Endothelial cell of umbilical vein (primary cell): ENCODE measurements at regions not wholly inside any gene's neighbourhood (a gene's known extent, or its start where the extent isn't known, plus 50 kb on each side); places are given as distances from the start of the nearest gene placed in this dataset.
A peak's percentile ranks its signal among the peaks of the same experiment; 100 is the strongest.

Source experiments
- BruUV-seq: library from RNA; stranded (reverse); fragments of 400-500 nt; replicated peaks from 2 replicates; lab custom pipeline; 2021; lab: Mats Ljungman, UMichigan
- CTCF ChIA-PET: fragments of 300-600, 350-600 bp; sonication (Branson Sonifier 250); formaldehyde crosslinking; loops from one replicate; lab custom pipeline; 2021; ENCODE audit warnings: antibody characterized with exemption, inconsistent platforms; lab: Charles Lee
- POLR2A ChIA-PET: fragments of 300-600, 350-600 bp; sonication (Branson Sonifier 250); formaldehyde crosslinking; loops from one replicate; lab custom pipeline; 2021; ENCODE audit warnings: antibody characterized with exemption, inconsistent platforms; lab: Charles Lee
- DNase-seq: peaks from one replicate; pipeline ENCODE4 v3.0.0-alpha.2; 2011; ENCODE audit warnings: low read depth, low spot score
- FAIRE-seq: peaks from 2 replicates; lab custom pipeline; 2011; peaks lifted over from hg19 to GRCh38; lab: Jason Lieb, UNC
- H2AFZ ChIP-seq: 2 replicates; pipeline ENCODE4 v1.6.0; 2012; ENCODE audit warnings: low read depth, low read length, control low read depth, inconsistent platforms
- H3K27ac ChIP-seq: 2 replicates; pipeline ENCODE4 v1.5.1; 2011; ENCODE audit warnings: low read depth, mild to moderate bottlenecking, control low read depth, low read length, moderate library complexity; ENCODE audit not compliant: insufficient read depth
- H3K27me3 ChIP-seq, 2 experiments: 2 replicates each; pipeline versions ENCODE4 v1.6.0 to v1.6.1; 2011; ENCODE audit warnings: low read length in 2 of 2, mixed read lengths in 1 of 2; ENCODE audit not compliant: control insufficient read depth in 2 of 2, insufficient read depth in 2 of 2
- H3K36me3 ChIP-seq, 2 experiments: 2 replicates in 1 of 2; 3 replicates in 1 of 2; pipeline ENCODE4 v1.5.1; 2011; ENCODE audit warnings: low read length in 2 of 2, mild to moderate bottlenecking in 1 of 2, moderate library complexity in 1 of 2; ENCODE audit not compliant: control insufficient read depth in 2 of 2, insufficient read depth in 2 of 2; ENCODE audit errors: extremely low read depth in 1 of 2
- H3K4me1 ChIP-seq: 3 replicates; pipeline ENCODE4 v1.5.1; 2011; ENCODE audit warnings: mild to moderate bottlenecking, low read length; ENCODE audit not compliant: control insufficient read depth, insufficient read depth; ENCODE audit errors: extremely low read depth
- H3K4me2 ChIP-seq: 2 replicates; pipeline ENCODE4 v1.6.1; 2011; ENCODE audit warnings: low read length, control low read depth, mixed read lengths; ENCODE audit not compliant: insufficient read depth
- H3K4me3 ChIP-seq, 3 experiments: fragments of 200-600 bp in 1 of 3; sonication (generic), shearing (Covaris generic) in 1 of 3; replicated peaks in 1 of 3; 2 replicates each; pipeline ENCODE4 v1.5.1; 2011 to 2016; ENCODE audit warnings: control low read depth in 3 of 3, low read length in 3 of 3, mild to moderate bottlenecking in 2 of 3, inconsistent platforms in 1 of 3, low read depth in 1 of 3, moderate library complexity in 1 of 3; ENCODE audit not compliant: insufficient read depth in 1 of 3
- H3K79me2 ChIP-seq: 2 replicates; pipeline ENCODE4 v1.6.0; 2012; ENCODE audit warnings: low read length, inconsistent platforms; ENCODE audit not compliant: control insufficient read depth, insufficient read depth
- H3K9ac ChIP-seq: replicated peaks from 2 replicates; pipeline ENCODE3; 2011; ENCODE audit warnings: low read length, control low read depth; ENCODE audit not compliant: insufficient read depth; ENCODE audit errors: extremely low read depth
- H3K9me1 ChIP-seq: replicated peaks from 3 replicates; pipeline ENCODE4 v1.6.0; 2011; ENCODE audit warnings: mild to moderate bottlenecking, low read length; ENCODE audit not compliant: control insufficient read depth, insufficient read depth; ENCODE audit errors: extremely low read depth
- H3K9me3 ChIP-seq: replicated peaks from 2 replicates; pipeline ENCODE4 v1.5.1; 2012; ENCODE audit warnings: low read length, inconsistent platforms; ENCODE audit not compliant: control insufficient read depth, insufficient read depth
- H4K20me1 ChIP-seq: replicated peaks from 2 replicates; pipeline ENCODE3; 2011; ENCODE audit warnings: mild to moderate bottlenecking, low read length; ENCODE audit not compliant: control insufficient read depth, insufficient read depth; ENCODE audit errors: extremely low read depth
- EZH2 ChIP-seq: IDR thresholded peaks from 2 replicates; pipeline ENCODE4 v1.6.1; 2012; ENCODE audit warnings: borderline replicate concordance, low read depth, mild to moderate bottlenecking, moderate library complexity, low read length, inconsistent platforms; ENCODE audit not compliant: severe bottlenecking
- FOS ChIP-seq: IDR thresholded peaks from 2 replicates; pipeline ENCODE4 v1.6.1; 2011; ENCODE audit warnings: mild to moderate bottlenecking, low read length, moderate library complexity, borderline replicate concordance; ENCODE audit not compliant: insufficient read depth
- GATA2 ChIP-seq: IDR thresholded peaks from 2 replicates; pipeline ENCODE4 v1.7.0; 2011; ENCODE audit warnings: low read depth, mild to moderate bottlenecking, moderate library complexity, mixed read lengths, low read length; ENCODE audit not compliant: insufficient read length, insufficient read depth
- JUN ChIP-seq: IDR thresholded peaks from 2 replicates; pipeline ENCODE4 v1.6.1; 2011; ENCODE audit warnings: borderline replicate concordance, low read depth; ENCODE audit not compliant: insufficient read length, insufficient read depth
- MYC ChIP-seq: IDR thresholded peaks from one replicate; pipeline ENCODE4 v1.6.1; 2011; ENCODE audit warnings: mild to moderate bottlenecking, low read depth, low read length
- POLR2A ChIP-seq: IDR thresholded peaks from 2 replicates; pipeline ENCODE4 v1.6.1; 2012; ENCODE audit warnings: low read depth, mild to moderate bottlenecking, control low read depth, low read length
- POLR2AphosphoS5 ChIP-seq: IDR thresholded peaks from 2 replicates; pipeline ENCODE4 v1.6.1; 2012; ENCODE audit warnings: low read depth, mild to moderate bottlenecking, control low read depth, low read length, moderate library complexity; ENCODE audit not compliant: insufficient read depth
- dilution Hi-C: fragments of 300-500 bp; cut with MboI; formaldehyde crosslinking; loops from one replicate; pipeline ENCODE4 v1.15.0; 2019; ENCODE audit warnings: low sequenced_read_pairs; ENCODE audit not compliant: extremely low pct_ligation_motif_present
- intact Hi-C: fragments of 100-400 bp; cut with micrococcal nuclease; formaldehyde crosslinking; loops from one replicate; pipeline ENCODE4 v1.10.0; 2022
- TF ChIP-seq, protein P1 (sequence below): IDR thresholded peaks from 2 replicates; pipeline ENCODE4 v1.6.1; 2011; ENCODE audit not compliant: insufficient read depth, insufficient read length
- TF ChIP-seq, protein P2 (sequence below), 2 donors: IDR thresholded peaks; 1 replicate in 1 of 2; 2 replicates in 1 of 2; pipeline ENCODE4 v1.5.1; 2011; ENCODE audit warnings: low read length in 2 of 2, mild to moderate bottlenecking in 2 of 2, moderate library complexity in 2 of 2, control low read depth in 1 of 2, inconsistent platforms in 1 of 2, low read depth in 1 of 2; ENCODE audit not compliant: insufficient read depth in 1 of 2; ENCODE audit errors: extremely low read depth in 1 of 2

DNA sequence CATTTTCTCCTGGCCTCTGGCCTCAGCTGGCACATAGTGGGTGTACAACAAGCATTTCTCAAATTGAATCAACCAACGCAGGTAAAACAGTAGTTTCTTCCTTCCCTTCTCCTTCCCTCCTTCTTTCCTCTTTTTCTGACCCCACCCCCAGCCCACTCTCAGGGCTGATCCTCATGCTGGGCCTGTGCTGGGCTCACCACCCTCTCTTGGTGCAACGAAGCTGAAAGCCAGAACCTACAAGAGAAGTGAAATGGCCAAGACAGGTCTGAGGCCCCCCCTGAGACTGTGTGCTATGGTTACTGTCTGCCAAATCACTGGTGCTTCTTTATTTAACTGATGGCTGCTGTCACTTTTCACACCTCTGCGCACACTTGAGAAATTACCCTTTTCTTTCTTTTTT is 53.0 kb upstream of the BOD1 start:
- POLR2A ChIA-PET, result no interaction called here
- H3K4me3 ChIP-seq, result no peak overlapping the region
- BruUV-seq, result no TSS peak
- H3K36me3 ChIP-seq, result no peaks in the 10 kb centered on the region
- no peaks in the 10 kb centered on the region for H3K79me2 ChIP-seq
- dilution Hi-C loops (no loop called here), intact Hi-C loops (no loop called here)
- no peak overlapping the region for H3K27ac ChIP-seq
- no peaks in the 10 kb centered on the region for H3K9me3 ChIP-seq
- H3K27me3 ChIP-seq, result peaks cover 0 to 6% of the 10 kb centered on the region in 2 experiments
- TF ChIP-seq, protein P1, sequence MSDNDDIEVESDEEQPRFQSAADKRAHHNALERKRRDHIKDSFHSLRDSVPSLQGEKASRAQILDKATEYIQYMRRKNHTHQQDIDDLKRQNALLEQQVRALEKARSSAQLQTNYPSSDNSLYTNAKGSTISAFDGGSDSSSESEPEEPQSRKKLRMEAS, result no peak
- FAIRE-seq, result no peak
- H3K9me1 ChIP-seq, result no peaks in the 10 kb centered on the region
- H3K4me1 ChIP-seq, result no peaks in the 10 kb centered on the region
- CTCF ChIA-PET, result interaction anchor here (1.4 kb wide), 1 partner anchor 43 kb away, joined by 3 read pairs; no protein-coding TSS in a partner anchor
- no peak overlapping the region for H3K9ac ChIP-seq
- H4K20me1 ChIP-seq, result no peaks in the 10 kb centered on the region
- no peak for DNase-seq
- no peak overlapping the region for H3K4me2 ChIP-seq
- H2AFZ ChIP-seq, result no peak overlapping the region

DNA sequence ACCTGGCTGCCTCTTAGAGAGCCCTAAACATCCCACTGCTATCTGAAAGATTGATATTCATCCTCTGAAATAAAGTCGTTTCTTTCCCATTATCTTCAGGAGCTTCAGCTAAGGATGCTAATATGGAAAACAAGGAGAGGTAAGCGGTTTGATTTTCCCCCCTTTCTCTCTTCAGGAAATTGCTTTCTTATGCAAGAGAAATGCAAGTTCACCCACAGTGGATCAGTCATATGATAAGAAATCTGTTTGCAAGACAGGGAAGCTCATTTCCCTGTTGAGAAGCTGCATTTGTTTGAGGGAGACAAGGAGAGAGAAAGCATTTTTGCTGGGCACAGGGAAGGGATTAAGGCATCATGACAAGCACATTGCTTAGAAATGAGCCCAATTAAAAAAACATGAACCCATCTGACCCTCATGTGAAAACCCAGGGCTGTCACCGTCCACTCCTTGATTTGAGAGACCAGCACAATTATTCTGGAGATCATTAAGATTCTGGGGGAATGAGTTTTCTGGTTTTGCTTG is 53.7 kb upstream of the BOD1 start:
- POLR2A ChIA-PET, result no interaction called here
- H3K9me1 ChIP-seq, result no peaks in the 10 kb centered on the region

More for the DNA sequence above, 53.7 kb upstream of the BOD1 start:
- peak; percentile 36 for DNase-seq
- Histone ChIP-seq H3K4me3 (no peak overlapping the region), H3K27ac (no peak overlapping the region), H3K9me3 (no peaks in the 10 kb centered on the region), H3K4me1 (no peaks in the 10 kb centered on the region), H2AFZ (no peak overlapping the region), H3K36me3 (no peaks in the 10 kb centered on the region), H3K27me3 (peaks cover 0 to 6% of the 10 kb centered on the region in 2 experiments), H3K9ac (no peak overlapping the region), H3K79me2 (no peaks in the 10 kb centered on the region), H3K4me2 (no peak overlapping the region), H4K20me1 (no peaks in the 10 kb centered on the region)
- no TSS peak for BruUV-seq
- dilution Hi-C loops (no loop called here), intact Hi-C loops (no loop called here)
- FAIRE-seq, result no peak
- TF ChIP-seq EZH2 (no peak), MYC (no peak), POLR2AphosphoS5 (no peak), POLR2A (no peak), FOS (no peak), JUN (no peak), GATA2 (no peak)
- TF ChIP-seq, protein P1, result no peak
- TF ChIP-seq, protein P2, sequence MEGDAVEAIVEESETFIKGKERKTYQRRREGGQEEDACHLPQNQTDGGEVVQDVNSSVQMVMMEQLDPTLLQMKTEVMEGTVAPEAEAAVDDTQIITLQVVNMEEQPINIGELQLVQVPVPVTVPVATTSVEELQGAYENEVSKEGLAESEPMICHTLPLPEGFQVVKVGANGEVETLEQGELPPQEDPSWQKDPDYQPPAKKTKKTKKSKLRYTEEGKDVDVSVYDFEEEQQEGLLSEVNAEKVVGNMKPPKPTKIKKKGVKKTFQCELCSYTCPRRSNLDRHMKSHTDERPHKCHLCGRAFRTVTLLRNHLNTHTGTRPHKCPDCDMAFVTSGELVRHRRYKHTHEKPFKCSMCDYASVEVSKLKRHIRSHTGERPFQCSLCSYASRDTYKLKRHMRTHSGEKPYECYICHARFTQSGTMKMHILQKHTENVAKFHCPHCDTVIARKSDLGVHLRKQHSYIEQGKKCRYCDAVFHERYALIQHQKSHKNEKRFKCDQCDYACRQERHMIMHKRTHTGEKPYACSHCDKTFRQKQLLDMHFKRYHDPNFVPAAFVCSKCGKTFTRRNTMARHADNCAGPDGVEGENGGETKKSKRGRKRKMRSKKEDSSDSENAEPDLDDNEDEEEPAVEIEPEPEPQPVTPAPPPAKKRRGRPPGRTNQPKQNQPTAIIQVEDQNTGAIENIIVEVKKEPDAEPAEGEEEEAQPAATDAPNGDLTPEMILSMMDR (IDR thresholded peaks at IDR 0.05; ENCODE audit: extremely low read depth in 1 of 2, insufficient read depth in 1 of 2, low read depth in 1 of 2, low read length in 2 of 2), result no peak
- CTCF ChIA-PET, result interaction anchor here (1.0 to 1.4 kb wide), 3 partner anchors 44 to 255 kb away, joined by 3 to 4 read pairs (median 3); no protein-coding TSS in a partner anchor
